HEK293 (cell line): ENCODE measurements at regions not wholly inside any gene's neighbourhood (a gene's known extent, or its start where the extent isn't known, plus 50 kb on each side); places are given as distances from the start of the nearest gene placed in this dataset.

Experiments used
- CTCF ChIA-PET: fragments of 350-600 bp; formaldehyde crosslinking; extraction: SDS; loops from one replicate; lab custom pipeline; 2021; ENCODE audit warnings: antibody characterized with exemption; lab: Yijun Ruan, JAX
- POLR2A ChIA-PET: fragments of 300-600 bp; formaldehyde crosslinking; extraction: SDS; loops from one replicate; lab custom pipeline; 2020; ENCODE audit warnings: antibody characterized with exemption, inconsistent platforms; lab: Yijun Ruan, JAX
- H3K27ac ChIP-seq: fragments of 200-500 bp; sonication (Bioruptor generic); 2 replicates; pipeline ENCODE4 v1.5.1; 2014; ENCODE audit warnings: low read depth, low read length, control low read depth, inconsistent platforms; ENCODE audit errors: extremely low read depth
- H3K36me3 ChIP-seq, 2 experiments: fragments of 200-500 bp in 1 of 2; sonication (Bioruptor generic) in 1 of 2; 1 replicate in 1 of 2; 2 replicates in 1 of 2; pipeline ENCODE4 v1.5.1; 2014 to 2017; ENCODE audit warnings: inconsistent platforms in 2 of 2, low read length in 2 of 2; ENCODE audit not compliant: control insufficient read depth in 2 of 2, insufficient read depth in 1 of 2
- H3K4me1 ChIP-seq: fragments of 200-500 bp; sonication (Bioruptor generic); 2 replicates; pipeline ENCODE4 v1.5.1; 2014; ENCODE audit warnings: mild to moderate bottlenecking, low read length, inconsistent platforms; ENCODE audit not compliant: control insufficient read depth, insufficient read depth
- H3K4me3 ChIP-seq: 2 replicates; pipeline ENCODE4 v1.5.1; 2011; ENCODE audit warnings: low read depth, mild to moderate bottlenecking, control low read depth, low read length, moderate library complexity
- H3K9me3 ChIP-seq: fragments of 200-500 bp; sonication (Bioruptor generic); 2 replicates; pipeline ENCODE4 v1.5.1; 2014; ENCODE audit warnings: low read depth, low read length, inconsistent platforms; ENCODE audit not compliant: control insufficient read depth, insufficient read depth
- GFI1B ChIP-seq: fragments of 450-650 bp; formaldehyde crosslinking; IDR thresholded peaks from 2 replicates; pipeline ENCODE4 v1.5.1; 2016; ENCODE audit warnings: missing biosample characterization, missing genetic modification characterization
- HIC1 ChIP-seq: fragments of 450-650 bp; formaldehyde crosslinking; IDR thresholded peaks from 2 replicates; pipeline ENCODE4 v1.5.1; 2016; ENCODE audit warnings: missing biosample characterization, missing genetic modification characterization
- MYNN ChIP-seq: fragments of 450-650 bp; formaldehyde crosslinking; IDR thresholded peaks from 2 replicates; pipeline ENCODE4 v1.5.1; 2016; ENCODE audit warnings: missing biosample characterization, missing genetic modification characterization, borderline replicate concordance
- SP7 ChIP-seq: fragments of 450-650 bp; formaldehyde crosslinking; IDR thresholded peaks from 2 replicates; pipeline ENCODE4 v1.5.1; 2016; ENCODE audit warnings: missing biosample characterization, missing genetic modification characterization
- ZBTB1 ChIP-seq: fragments of 450-650 bp; formaldehyde crosslinking; IDR thresholded peaks from 2 replicates; pipeline ENCODE4 v1.5.1; 2016; ENCODE audit warnings: missing biosample characterization, missing genetic modification characterization
- ZBTB17 ChIP-seq: fragments of 450-650 bp; formaldehyde crosslinking; IDR thresholded peaks from 2 replicates; pipeline ENCODE4 v1.5.1; 2016; ENCODE audit warnings: missing biosample characterization, missing genetic modification characterization
- ZBTB48 ChIP-seq: fragments of 450-650 bp; formaldehyde crosslinking; IDR thresholded peaks from 2 replicates; pipeline ENCODE4 v1.5.1; 2016; ENCODE audit warnings: missing biosample characterization, missing genetic modification characterization
- ZFP3 ChIP-seq: fragments of 450-650 bp; formaldehyde crosslinking; IDR thresholded peaks from 2 replicates; pipeline ENCODE4 v1.5.1; 2016; ENCODE audit warnings: low read depth, missing biosample characterization, missing genetic modification characterization
- ZNF133 ChIP-seq: fragments of 450-650 bp; formaldehyde crosslinking; IDR thresholded peaks from 2 replicates; pipeline ENCODE4 v1.5.1; 2016; ENCODE audit warnings: missing biosample characterization, missing genetic modification characterization
- ZNF169 ChIP-seq: fragments of 450-650 bp; formaldehyde crosslinking; IDR thresholded peaks from 2 replicates; pipeline ENCODE4 v1.5.1; 2016; ENCODE audit warnings: missing biosample characterization, missing genetic modification characterization
- ZNF19 ChIP-seq: fragments of 450-650 bp; formaldehyde crosslinking; IDR thresholded peaks from 2 replicates; pipeline ENCODE4; 2016; ENCODE audit warnings: missing biosample characterization, missing genetic modification characterization, low read depth
- ZNF211 ChIP-seq: fragments of 450-650 bp; formaldehyde crosslinking; IDR thresholded peaks from 2 replicates; pipeline ENCODE4 v1.5.1; 2016; ENCODE audit warnings: low read depth, missing biosample characterization, missing genetic modification characterization
- ZNF223 ChIP-seq: fragments of 450-650 bp; formaldehyde crosslinking; IDR thresholded peaks from 2 replicates; pipeline ENCODE4 v1.5.1; 2016; ENCODE audit warnings: missing biosample characterization, missing genetic modification characterization
- ZNF26 ChIP-seq: fragments of 450-650 bp; formaldehyde crosslinking; IDR thresholded peaks from 2 replicates; pipeline ENCODE4 v1.5.1; 2016; ENCODE audit warnings: missing biosample characterization, missing genetic modification characterization
- ZNF521 ChIP-seq: fragments of 450-650 bp; formaldehyde crosslinking; IDR thresholded peaks from 2 replicates; pipeline ENCODE4 v1.5.1; 2017; ENCODE audit warnings: missing biosample characterization, mild to moderate bottlenecking, missing genetic modification characterization
- ZNF560 ChIP-seq: fragments of 450-650 bp; formaldehyde crosslinking; IDR thresholded peaks from 2 replicates; pipeline ENCODE4 v1.5.1; 2017; ENCODE audit warnings: missing biosample characterization, missing genetic modification characterization, borderline replicate concordance
- ZNF585B ChIP-seq: fragments of 450-650 bp; formaldehyde crosslinking; IDR thresholded peaks from 2 replicates; pipeline ENCODE4 v1.5.1; 2016; ENCODE audit warnings: missing biosample characterization, missing genetic modification characterization
- ZNF654 ChIP-seq: fragments of 450-650 bp; formaldehyde crosslinking; IDR thresholded peaks from 2 replicates; pipeline ENCODE4 v1.5.1; 2016; ENCODE audit warnings: low read depth, missing biosample characterization, missing genetic modification characterization
- ZNF704 ChIP-seq: fragments of 450-650 bp; formaldehyde crosslinking; IDR thresholded peaks from 2 replicates; pipeline ENCODE4 v1.5.1; 2016; ENCODE audit warnings: missing biosample characterization, missing genetic modification characterization
- ZNF785 ChIP-seq: fragments of 450-650 bp; formaldehyde crosslinking; IDR thresholded peaks from 2 replicates; pipeline ENCODE4 v1.5.1; 2016; ENCODE audit warnings: missing biosample characterization, missing genetic modification characterization
- ZNF792 ChIP-seq: fragments of 450-650 bp; formaldehyde crosslinking; IDR thresholded peaks from 2 replicates; pipeline ENCODE4 v1.5.1; 2016; ENCODE audit warnings: missing biosample characterization, missing genetic modification characterization
- ZSCAN18 ChIP-seq: fragments of 450-650 bp; formaldehyde crosslinking; IDR thresholded peaks from 2 replicates; pipeline ENCODE4 v1.5.1; 2016; ENCODE audit warnings: missing biosample characterization, missing genetic modification characterization
- ZSCAN4 ChIP-seq: fragments of 450-650 bp; formaldehyde crosslinking; IDR thresholded peaks from 2 replicates; pipeline ENCODE4 v1.5.1; 2017; ENCODE audit warnings: missing biosample characterization, missing genetic modification characterization
- TF ChIP-seq, protein P1 (sequence below): fragments of 450-650 bp; formaldehyde crosslinking; IDR thresholded peaks from 2 replicates; pipeline ENCODE4 v1.5.1; 2016; ENCODE audit warnings: missing biosample characterization, missing genetic modification characterization
- TF ChIP-seq, protein P2 (sequence below): fragments of 450-650 bp; formaldehyde crosslinking; IDR thresholded peaks from 2 replicates; pipeline ENCODE4 v1.5.1; 2016; ENCODE audit warnings: missing biosample characterization, missing genetic modification characterization

GRCh38 chr7:53602817-53603418 lies 567.5 kb downstream of the POM121L12 start:
- CTCF ChIA-PET = no interaction called here
- POLR2A ChIA-PET = no interaction called here
- Histone ChIP-seq H3K4me3 (no peak overlapping the region), H3K9me3 (no peaks in the 10 kb centered on the region), H3K4me1 (no peaks in the 10 kb centered on the region), H3K36me3 (no peaks in the 10 kb centered on the region), H3K27ac (no peak overlapping the region)
- TF ChIP-seq ZNF223 (tag by site-specific recombination) = no peak
- no peak for TF ChIP-seq ZNF26 (tag by site-specific recombination)
- no peak for TF ChIP-seq ZNF792 (tag by site-specific recombination)
- no peak for TF ChIP-seq ZNF169 (tag by site-specific recombination)
- no peak for TF ChIP-seq ZNF560 (tag by site-specific recombination)
- no peak for TF ChIP-seq HIC1 (tag by site-specific recombination)
- TF ChIP-seq ZNF585B (tag by site-specific recombination) = no peak
- no peak for TF ChIP-seq MYNN (tag by site-specific recombination)
- no peak for TF ChIP-seq ZBTB17 (tag by site-specific recombination)
- TF ChIP-seq ZNF654 (tag by site-specific recombination) = no peak

DNA sequence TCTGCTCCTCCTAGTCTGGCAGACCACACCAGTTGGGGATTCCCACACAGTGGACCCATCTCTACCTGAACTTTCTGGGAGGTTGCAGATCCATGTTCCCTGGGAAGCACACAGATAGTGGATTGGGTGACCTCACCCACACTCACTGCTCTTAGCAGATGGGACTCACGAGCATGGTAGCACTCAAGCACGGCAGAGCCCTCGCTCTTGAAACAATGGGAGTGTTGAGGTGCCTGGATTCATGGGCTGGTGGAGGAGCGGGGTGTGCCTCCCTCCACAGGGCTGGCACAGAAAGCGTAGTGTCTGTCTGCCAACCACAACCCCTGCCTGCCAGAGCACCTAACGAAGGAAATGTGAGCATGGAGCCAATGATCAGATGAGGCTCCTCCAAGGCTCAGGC lies 568.0 kb downstream of the POM121L12 start:
- POLR2A ChIA-PET = no interaction called here
- Histone ChIP-seq H3K36me3 (no peaks in the 10 kb centered on the region), H3K4me3 (no peak overlapping the region), H3K9me3 (no peaks in the 10 kb centered on the region), H3K4me1 (no peaks in the 10 kb centered on the region), H3K27ac (no peak overlapping the region)
- CTCF ChIA-PET = no interaction called here
- TF ChIP-seq ZNF521 (no peak), ZFP3 (tag by site-specific recombination) (no peak), ZNF704 (no peak), ZNF785 (no peak), SP7 (tag by site-specific recombination) (no peak), ZSCAN4 (no peak), ZNF560 (tag by site-specific recombination) (no peak), ZBTB48 (tag by site-specific recombination) (no peak), ZBTB1 (no peak), ZNF585B (tag by site-specific recombination) (no peak), GFI1B (tag by site-specific recombination) (no peak), ZNF19 (tag by site-specific recombination) (no peak), ZNF211 (tag by site-specific recombination) (no peak), ZNF133 (tag by site-specific recombination) (no peak), ZSCAN18 (no peak)
- TF ChIP-seq, protein P1, sequence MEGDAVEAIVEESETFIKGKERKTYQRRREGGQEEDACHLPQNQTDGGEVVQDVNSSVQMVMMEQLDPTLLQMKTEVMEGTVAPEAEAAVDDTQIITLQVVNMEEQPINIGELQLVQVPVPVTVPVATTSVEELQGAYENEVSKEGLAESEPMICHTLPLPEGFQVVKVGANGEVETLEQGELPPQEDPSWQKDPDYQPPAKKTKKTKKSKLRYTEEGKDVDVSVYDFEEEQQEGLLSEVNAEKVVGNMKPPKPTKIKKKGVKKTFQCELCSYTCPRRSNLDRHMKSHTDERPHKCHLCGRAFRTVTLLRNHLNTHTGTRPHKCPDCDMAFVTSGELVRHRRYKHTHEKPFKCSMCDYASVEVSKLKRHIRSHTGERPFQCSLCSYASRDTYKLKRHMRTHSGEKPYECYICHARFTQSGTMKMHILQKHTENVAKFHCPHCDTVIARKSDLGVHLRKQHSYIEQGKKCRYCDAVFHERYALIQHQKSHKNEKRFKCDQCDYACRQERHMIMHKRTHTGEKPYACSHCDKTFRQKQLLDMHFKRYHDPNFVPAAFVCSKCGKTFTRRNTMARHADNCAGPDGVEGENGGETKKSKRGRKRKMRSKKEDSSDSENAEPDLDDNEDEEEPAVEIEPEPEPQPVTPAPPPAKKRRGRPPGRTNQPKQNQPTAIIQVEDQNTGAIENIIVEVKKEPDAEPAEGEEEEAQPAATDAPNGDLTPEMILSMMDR (tag by site-specific recombination) = no peak
- TF ChIP-seq, protein P2, sequence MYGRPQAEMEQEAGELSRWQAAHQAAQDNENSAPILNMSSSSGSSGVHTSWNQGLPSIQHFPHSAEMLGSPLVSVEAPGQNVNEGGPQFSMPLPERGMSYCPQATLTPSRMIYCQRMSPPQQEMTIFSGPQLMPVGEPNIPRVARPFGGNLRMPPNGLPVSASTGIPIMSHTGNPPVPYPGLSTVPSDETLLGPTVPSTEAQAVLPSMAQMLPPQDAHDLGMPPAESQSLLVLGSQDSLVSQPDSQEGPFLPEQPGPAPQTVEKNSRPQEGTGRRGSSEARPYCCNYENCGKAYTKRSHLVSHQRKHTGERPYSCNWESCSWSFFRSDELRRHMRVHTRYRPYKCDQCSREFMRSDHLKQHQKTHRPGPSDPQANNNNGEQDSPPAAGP (tag by site-specific recombination) = no peak
